ENCODE measurements at regions not wholly inside any gene's neighbourhood (a gene's known extent, or its start where the extent isn't known, plus 50 kb on each side); places are given as distances from the start of the nearest gene placed in this dataset.

- DNase-seq (ENCODE audit: low spot score, unreplicated experiment) = no peak
- no peak overlapping the region for H3K27ac Mint-ChIP-seq
- no peaks in the 10 kb centered on the region for H3K36me3 Mint-ChIP-seq (ENCODE audit: insufficient read depth)
- no peaks in the 10 kb centered on the region for H3K27me3 Mint-ChIP-seq
- H3K9me3 Mint-ChIP-seq (ENCODE audit: low read depth) = peaks cover 10% of the 10 kb centered on the region
- no peak overlapping the region for H3K4me3 Mint-ChIP-seq (ENCODE audit: low read depth)
- peaks cover 4% of the 10 kb centered on the region for H3K4me1 Mint-ChIP-seq (ENCODE audit: low read depth)
- TF ChIP-seq CTCF (IDR thresholded peaks at IDR 0.05; ENCODE audit: unreplicated experiment) = no peak
Measured at GRCh38 chr3:144229953-144230352, 258.3 kb downstream of the DIPK2A start.

DNA sequence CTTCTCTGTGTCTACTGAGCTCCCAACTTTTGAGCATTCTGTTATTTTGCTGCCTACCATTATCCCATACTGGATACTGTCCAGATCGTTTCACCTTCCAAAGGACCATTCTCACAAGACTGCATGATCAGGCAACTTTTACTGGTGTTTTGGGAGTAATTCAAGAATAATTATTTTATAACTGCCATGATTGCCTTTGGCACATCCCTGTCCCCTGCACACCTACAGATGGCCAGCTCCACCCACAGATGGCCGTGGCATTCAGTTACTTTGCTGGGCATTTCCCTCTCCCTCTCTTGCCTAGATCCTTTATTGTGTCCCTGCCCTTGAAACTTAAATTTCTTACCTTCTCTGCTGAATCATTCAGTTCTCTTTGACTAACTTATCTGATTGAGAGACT is 263.9 kb downstream of the DIPK2A start:
- no peak for TF ChIP-seq CTCF (IDR thresholded peaks at IDR 0.05; ENCODE audit: unreplicated experiment)
- no peak for DNase-seq (ENCODE audit: low spot score, unreplicated experiment)
- no peaks in the 10 kb centered on the region for H3K27me3 Mint-ChIP-seq
- no peaks in the 10 kb centered on the region for H3K36me3 Mint-ChIP-seq (ENCODE audit: insufficient read depth)
- H3K4me3 Mint-ChIP-seq (ENCODE audit: low read depth) = no peak overlapping the region
- H3K9me3 Mint-ChIP-seq (ENCODE audit: low read depth) = no peaks in the 10 kb centered on the region
- H3K4me1 Mint-ChIP-seq (ENCODE audit: low read depth) = no peaks in the 10 kb centered on the region
- H3K27ac Mint-ChIP-seq = no peak overlapping the region

DNA sequence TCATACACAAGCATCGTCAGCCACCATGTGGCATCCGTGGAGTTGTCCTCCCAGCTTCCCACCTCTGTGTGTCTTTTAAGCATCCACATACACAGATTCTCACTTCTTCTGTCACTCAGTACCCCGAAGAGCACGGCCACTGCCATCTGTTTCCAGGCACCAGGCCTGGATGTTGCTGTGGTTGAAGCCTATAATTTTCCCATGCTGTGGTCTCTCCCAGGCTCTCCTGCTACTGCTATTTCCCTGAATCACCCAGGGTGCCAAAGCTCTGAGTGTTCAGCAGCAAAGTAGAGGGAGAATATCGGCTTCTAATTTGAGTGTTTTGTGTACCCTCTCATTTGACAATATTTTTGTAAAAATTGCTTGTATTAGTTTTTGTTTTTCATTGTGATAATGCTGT is 265.7 kb downstream of the DIPK2A start:
- H3K27me3 Mint-ChIP-seq = no peaks in the 10 kb centered on the region
- no peak for DNase-seq (ENCODE audit: low spot score, unreplicated experiment)
- no peaks in the 10 kb centered on the region for H3K4me1 Mint-ChIP-seq (ENCODE audit: low read depth)
- TF ChIP-seq CTCF (IDR thresholded peaks at IDR 0.05; ENCODE audit: unreplicated experiment) = no peak
- no peak overlapping the region for H3K4me3 Mint-ChIP-seq (ENCODE audit: low read depth)
- H3K36me3 Mint-ChIP-seq (ENCODE audit: insufficient read depth) = no peaks in the 10 kb centered on the region
- H3K27ac Mint-ChIP-seq = no peak overlapping the region
- no peaks in the 10 kb centered on the region for H3K9me3 Mint-ChIP-seq (ENCODE audit: low read depth)

DNA sequence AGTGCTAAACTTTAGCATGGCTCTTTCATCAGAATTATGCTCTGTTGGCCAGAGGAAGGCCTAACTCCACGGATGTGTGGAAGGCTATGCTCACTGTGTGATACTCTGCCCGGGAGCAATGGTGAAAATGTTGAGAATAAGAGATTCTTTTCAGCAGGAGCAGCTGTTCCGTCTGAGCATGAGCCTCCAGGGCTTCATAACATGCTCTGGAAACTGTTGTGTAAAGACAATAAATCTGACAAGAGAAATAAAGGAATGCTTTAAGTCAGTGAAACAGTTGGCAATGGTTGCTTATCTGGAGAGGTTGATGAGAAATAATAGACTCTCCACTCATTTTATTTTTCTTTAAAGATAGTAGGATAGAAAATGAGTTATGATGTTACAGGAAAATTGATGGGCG is 269.8 kb downstream of the DIPK2A start:
- no peaks in the 10 kb centered on the region for H3K9me3 Mint-ChIP-seq (ENCODE audit: low read depth)
- no peak for TF ChIP-seq CTCF (IDR thresholded peaks at IDR 0.05; ENCODE audit: unreplicated experiment)
- H3K27me3 Mint-ChIP-seq = no peaks in the 10 kb centered on the region
- H3K27ac Mint-ChIP-seq = no peak overlapping the region
- DNase-seq (ENCODE audit: low spot score, unreplicated experiment) = no peak
- H3K4me1 Mint-ChIP-seq (ENCODE audit: low read depth) = no peaks in the 10 kb centered on the region
- H3K36me3 Mint-ChIP-seq (ENCODE audit: insufficient read depth) = no peaks in the 10 kb centered on the region
- H3K4me3 Mint-ChIP-seq (ENCODE audit: low read depth) = no peak overlapping the region

GRCh38 chr3:144242747-144243146 is 271.1 kb downstream of the DIPK2A start:
- no peaks in the 10 kb centered on the region for H3K9me3 Mint-ChIP-seq (ENCODE audit: low read depth)
- no peaks in the 10 kb centered on the region for H3K4me1 Mint-ChIP-seq (ENCODE audit: low read depth)

More at GRCh38 chr3:144242747-144243146, 271.1 kb downstream of the DIPK2A start:
- H3K27me3 Mint-ChIP-seq = no peaks in the 10 kb centered on the region
- no peak for TF ChIP-seq CTCF (IDR thresholded peaks at IDR 0.05; ENCODE audit: unreplicated experiment)
- no peak overlapping the region for H3K4me3 Mint-ChIP-seq (ENCODE audit: low read depth)
- no peak overlapping the region for H3K27ac Mint-ChIP-seq
- no peaks in the 10 kb centered on the region for H3K36me3 Mint-ChIP-seq (ENCODE audit: insufficient read depth)
- no peak for DNase-seq (ENCODE audit: low spot score, unreplicated experiment)

All from progenitor cell of endocrine pancreas (in vitro differentiated cells).